Esophagus squamous epithelium (tissue), 5 donors: ENCODE measurements at regions not wholly inside any gene's neighbourhood (a gene's known extent, or its start where the extent isn't known, plus 50 kb on each side); places are given as distances from the start of the nearest gene placed in this dataset.

ENCODE experiments used
- DNase-seq: peaks from one replicate; lab custom pipeline; 2025; lab: John Stamatoyannopoulos, UW
- H3K27ac ChIP-seq, 4 donors: fragments of 200-600 bp; sonication (generic); one replicate each; pipeline ENCODE4 v1.5.1; 2016 to 2019; ENCODE audit warnings: mild to moderate bottlenecking in 1 of 4
- H3K27me3 ChIP-seq, 4 donors: fragments of 200-600 bp; sonication (generic); 1 replicate in 3 of 4; 2 replicates in 1 of 4; pipeline versions ENCODE4 v1.5.1 to v1.6.0; 2017 to 2021; ENCODE audit warnings: antibody characterized with exemption in 1 of 4
- H3K36me3 ChIP-seq, 3 donors: fragments of 200-600 bp; sonication (generic); one replicate each; pipeline ENCODE4 v1.5.1; 2016 to 2019
- H3K4me1 ChIP-seq, 3 donors: fragments of 200-600 bp; sonication (generic); one replicate each; pipeline ENCODE4 v1.5.1; 2017 to 2019
- H3K4me3 ChIP-seq, 4 donors: fragments of 200-600 bp; sonication (generic); 1 replicate in 3 of 4; 2 replicates in 1 of 4; pipeline ENCODE4 v1.5.1; 2016 to 2019; ENCODE audit warnings: mild to moderate bottlenecking in 2 of 4, moderate library complexity in 1 of 4
- H3K9me3 ChIP-seq, 3 donors: fragments of 200-600 bp; sonication (generic); one replicate each; pipeline ENCODE4 v1.5.1; 2016 to 2019
- CTCF ChIP-seq, 6 experiments: fragments of 450-650 bp in 4 of 6; fragments of 200-600 bp in 2 of 6; sonication (generic) in 2 of 6; IDR thresholded peaks; one replicate each; pipeline ENCODE4 v1.5.1; 2016 to 2019; ENCODE audit warnings: antibody characterized with exemption in 6 of 6, mild to moderate bottlenecking in 4 of 6, moderate library complexity in 4 of 6
- POLR2A ChIP-seq, 4 donors: fragments of 450-650 bp; IDR thresholded peaks; one replicate each; pipeline ENCODE4 v1.6.1; 2017; ENCODE audit warnings: antibody characterized with exemption in 4 of 4, mild to moderate bottlenecking in 4 of 4, moderate library complexity in 3 of 4
- WGBS, 2 donors: methylation state at CpG; one replicate each; pipeline ENCODE4 v1.1.5; 2018; 5-methylcytosine and 5-hydroxymethylcytosine counted together
- intact Hi-C: fragments of 100-400 bp; cut with DNase I; formaldehyde crosslinking; loops from one replicate; pipeline ENCODE4 v1.15.0; 2022
- donor health status: DM: yes; HTN: yes; CAD: no.

DNA sequence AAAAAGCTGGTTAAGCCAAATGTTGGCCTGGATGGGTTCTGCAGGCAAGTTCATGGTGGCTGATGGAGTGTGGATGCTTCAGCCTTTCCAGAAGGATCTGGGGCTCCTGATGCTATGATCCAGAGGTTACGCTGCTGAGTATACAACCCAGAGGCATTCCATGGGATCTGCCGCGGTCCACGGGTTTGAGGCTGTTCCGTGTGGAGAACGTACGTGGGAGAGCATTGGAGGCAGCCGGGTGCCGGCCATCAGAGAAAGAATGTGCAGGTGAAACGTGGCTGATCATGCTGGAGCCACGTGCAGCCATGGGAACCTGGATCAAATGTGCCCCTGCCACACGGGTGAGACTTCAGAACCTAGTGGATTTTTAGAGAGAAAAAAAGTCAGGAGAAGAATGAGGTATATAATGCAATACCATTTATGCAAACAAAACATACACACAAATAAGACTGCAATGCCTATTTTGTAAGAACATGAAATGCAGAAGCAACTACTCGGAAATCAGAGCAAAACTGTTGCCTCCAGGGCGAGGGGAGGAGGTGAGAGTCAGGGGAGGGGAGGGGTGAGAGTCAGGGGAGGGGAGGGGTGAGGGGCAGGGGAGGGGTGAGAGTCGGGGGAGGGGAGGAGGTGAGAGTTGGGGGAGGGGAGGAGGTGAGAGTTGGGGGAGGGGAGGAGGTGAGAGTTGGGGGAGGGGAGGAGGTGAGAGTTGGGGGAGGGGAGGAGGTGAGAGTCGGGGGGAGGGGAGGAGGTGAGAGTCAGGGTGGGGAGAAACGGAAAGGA lies 116.5 kb upstream of the C1orf174 start:
- Histone ChIP-seq H3K4me1 (peaks cover 0 to 3% (median 0%) of the 10 kb centered on the region in 3 donors), H3K27ac (no peak overlapping the region), H3K9me3 (no peaks in the 10 kb centered on the region), H3K36me3 (no peaks in the 10 kb centered on the region), H3K4me3 (no peak overlapping the region), H3K27me3 (peaks cover 0 to 33% (median 0%) of the 10 kb centered on the region in 4 donors)
- WGBS, 2 donors, result 62 to 75% methylated on average over 14 of the region's 17 CpGs
- TF ChIP-seq POLR2A (IDR thresholded peaks at IDR 0.05), result no peak
- no peak for TF ChIP-seq CTCF (IDR thresholded peaks at IDR 0.05)
- intact Hi-C loops, result no loop called here
- DNase-seq, result no peak

GRCh38 chr1:4017636-4018365 lies 117.7 kb upstream of the C1orf174 start:
- no peak overlapping the region for H3K27ac ChIP-seq
- H3K4me1 ChIP-seq, result peaks cover 0 to 3% (median 0%) of the 10 kb centered on the region in 3 donors
- no peaks in the 10 kb centered on the region for H3K36me3 ChIP-seq
- TF ChIP-seq POLR2A (IDR thresholded peaks at IDR 0.05) (no peak), CTCF (IDR thresholded peaks at IDR 0.05) (no peak)
- no peaks in the 10 kb centered on the region for H3K9me3 ChIP-seq
- no peak overlapping the region for H3K4me3 ChIP-seq
- intact Hi-C loops, result no loop called here
- WGBS, 2 donors, result 77 to 78% methylated on average over 9 to 12 of the region's 12 CpGs
- no peak for DNase-seq
- peaks cover 0 to 33% (median 0%) of the 10 kb centered on the region in 4 donors for H3K27me3 ChIP-seq

DNA sequence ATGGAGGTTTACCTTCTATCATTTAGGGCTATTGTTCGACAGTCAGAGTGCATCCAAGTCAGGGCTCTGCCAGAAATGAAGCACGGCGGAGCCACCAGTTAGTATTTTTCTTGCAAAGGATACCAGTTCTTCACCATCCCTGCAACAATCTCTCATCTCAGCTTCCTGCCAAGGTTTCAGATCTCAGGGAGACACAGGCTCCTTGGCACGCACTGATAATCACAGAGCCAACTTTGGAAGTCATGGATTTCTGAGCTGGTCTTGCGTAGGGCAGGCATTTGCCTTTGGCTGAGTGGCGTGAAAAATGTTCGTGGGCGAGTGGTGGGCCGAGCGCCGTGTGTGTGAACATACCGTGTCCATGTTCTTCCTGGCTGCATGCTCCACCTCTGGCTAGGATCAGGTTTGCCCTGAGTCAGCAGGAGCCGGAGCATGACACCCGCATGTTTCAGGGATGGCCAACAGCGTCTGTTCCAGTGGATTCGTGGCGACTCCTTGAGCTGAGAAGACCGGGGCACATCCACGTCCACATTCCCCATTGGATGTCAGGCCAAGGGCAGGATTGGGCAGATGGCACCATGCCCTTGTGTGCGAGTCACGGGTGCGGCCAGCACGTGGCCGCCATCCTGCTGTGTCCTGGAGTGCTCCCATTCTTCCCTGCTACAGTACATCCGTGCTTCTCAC lies 118.5 kb upstream of the C1orf174 start:
- DNase-seq, result no peak
- Histone ChIP-seq H3K4me3 (no peak overlapping the region), H3K27me3 (peaks cover 0 to 34% (median 0%) of the 10 kb centered on the region in 4 donors), H3K36me3 (no peaks in the 10 kb centered on the region), H3K9me3 (no peaks in the 10 kb centered on the region), H3K27ac (no peak overlapping the region), H3K4me1 (peaks cover 0 to 3% (median 0%) of the 10 kb centered on the region in 3 donors)
- intact Hi-C loops, result no loop called here
- TF ChIP-seq POLR2A (IDR thresholded peaks at IDR 0.05) (no peak), CTCF (IDR thresholded peaks at IDR 0.05) (no peak)
- 34 to 57% methylated on average over 9 to 12 of the region's 25 CpGs for WGBS, 2 donors

- peaks cover 0 to 3% (median 0%) of the 10 kb centered on the region in 3 donors for H3K4me1 ChIP-seq
- H3K27me3 ChIP-seq, result peaks cover 0 to 38% (median 0%) of the 10 kb centered on the region in 4 donors
- 70 to 80% methylated on average over 12 to 13 of the region's 13 CpGs for WGBS, 2 donors
- no peaks in the 10 kb centered on the region for H3K9me3 ChIP-seq
- intact Hi-C loops, result no loop called here
- TF ChIP-seq POLR2A (IDR thresholded peaks at IDR 0.05) (no peak), CTCF (IDR thresholded peaks at IDR 0.05) (no peak)
- H3K27ac ChIP-seq, result no peak overlapping the region
- no peak overlapping the region for H3K4me3 ChIP-seq
- DNase-seq, result no peak
- no peaks in the 10 kb centered on the region for H3K36me3 ChIP-seq
These were observed 119.1 kb upstream of the C1orf174 start for GRCh38 chr1:4019147-4019521.
